HCT116 (cell line): ENCODE measurements at regions not wholly inside any gene's neighbourhood (a gene's known extent, or its start where the extent isn't known, plus 50 kb on each side); places are given as distances from the start of the nearest gene placed in this dataset.

Source experiments
- ATAC-seq: fragments of 200-7000 bp; cut with Tn5 transposase; 2 replicates; pipeline ENCODE4 v1.9.1; 2020; ENCODE audit warnings: mild to moderate bottlenecking, moderate library complexity
- BruUV-seq: library from RNA; stranded (reverse); fragments of 400-500 nt; replicated peaks from 2 replicates; lab custom pipeline; 2021; lab: Mats Ljungman, UMichigan
- CTCF ChIA-PET: fragments of 300-600 bp; sonication (Branson Sonifier 250); formaldehyde crosslinking; loops from one replicate; lab custom pipeline; 2021; ENCODE audit warnings: antibody characterized with exemption; lab: Charles Lee
- POLR2A ChIA-PET: fragments of 300-600, 350-600 bp; sonication (Branson Sonifier 250); formaldehyde crosslinking; loops from one replicate; lab custom pipeline; 2021; ENCODE audit warnings: antibody characterized with exemption; lab: Charles Lee
- RAD21 ChIA-PET, 2 experiments: fragments of 300-600 bp; sonication (Branson Sonifier 250); formaldehyde crosslinking; loops; one replicate each; lab custom pipeline; 2023; ENCODE audit warnings: low total read pairs in 2 of 2; ENCODE audit not compliant: uncharacterized antibody in 2 of 2, unreplicated experiment in 2 of 2, low non-redundant PET in 1 of 2; lab: Charles Lee
- DNase-seq: peaks from one replicate; pipeline ENCODE4 v3.0.0-alpha.2; 2010; ENCODE audit warnings: low read depth, low spot score
- H2AFZ ChIP-seq: fragments of 200-600 bp; shearing (Covaris generic), sonication (generic); 2 replicates; pipeline ENCODE4 v1.6.1; 2017; ENCODE audit warnings: low read depth, mixed run types, mixed read lengths, antibody characterized with exemption, low read length; ENCODE audit not compliant: poor library complexity, severe bottlenecking
- H3K27ac ChIP-seq: 2 replicates; pipeline ENCODE4 v1.5.1; 2012; ENCODE audit warnings: low read depth, low read length
- H3K27me3 ChIP-seq: fragments of 200-600 bp; sonication (generic); 2 replicates; pipeline ENCODE4 v1.6.1; 2016; ENCODE audit warnings: mixed run types, low read length, mixed read lengths; ENCODE audit not compliant: insufficient read depth
- H3K36me3 ChIP-seq, 2 experiments: fragments of 200-500 bp in 1 of 2; fragments of 200-600 bp in 1 of 2; sonication (Bioruptor generic) in 1 of 2; sonication (generic) in 1 of 2; 2 replicates each; pipeline versions ENCODE4 v1.5.1 to v1.6.1; 2014 to 2016; ENCODE audit warnings: low read length in 2 of 2, inconsistent platforms in 1 of 2, mixed read lengths in 1 of 2, mixed run types in 1 of 2; ENCODE audit not compliant: insufficient read depth in 2 of 2, control insufficient read depth in 1 of 2
- H3K4me1 ChIP-seq, 2 experiments: fragments of 200-600 bp in 1 of 2; sonication (generic) in 1 of 2; 2 replicates each; pipeline versions ENCODE4 v1.5.1 to v1.6.1; 2012 to 2017; ENCODE audit warnings: low read length in 2 of 2, inconsistent platforms in 1 of 2, mild to moderate bottlenecking in 1 of 2, mixed read lengths in 1 of 2, mixed run types in 1 of 2, moderate library complexity in 1 of 2; ENCODE audit not compliant: insufficient read depth in 2 of 2, control insufficient read depth in 1 of 2
- H3K4me2 ChIP-seq: fragments of 200-600 bp; sonication (generic); 2 replicates; pipeline ENCODE4 v1.6.1; 2017; ENCODE audit warnings: mixed run types, low read length, mixed read lengths
- H3K4me3 ChIP-seq, 2 experiments: fragments of 200-600 bp in 1 of 2; sonication (generic) in 1 of 2; replicated peaks in 1 of 2; 2 replicates each; pipeline ENCODE4 v1.5.1; 2011 to 2016; ENCODE audit warnings: low read length in 2 of 2, control low read depth in 1 of 2, low read depth in 1 of 2, mild to moderate bottlenecking in 1 of 2, mixed read lengths in 1 of 2, mixed run types in 1 of 2
- H3K79me2 ChIP-seq: fragments of 200-600 bp; sonication (generic); 2 replicates; pipeline ENCODE4 v1.6.1; 2017; ENCODE audit warnings: mild to moderate bottlenecking, mixed run types, low read length, moderate library complexity, mixed read lengths; ENCODE audit not compliant: insufficient read depth
- H3K9ac ChIP-seq: fragments of 200-600 bp; sonication (generic); 2 replicates; pipeline ENCODE4 v1.6.1; 2016; ENCODE audit warnings: low read length, mixed read lengths
- H3K9me2 ChIP-seq: fragments of 200-600 bp; sonication (generic), shearing (Covaris generic); 2 replicates; pipeline ENCODE4 v1.6.1; 2017; ENCODE audit warnings: mixed run types, mild to moderate bottlenecking, moderate library complexity; ENCODE audit not compliant: insufficient read depth
- H3K9me3 ChIP-seq, 2 experiments: fragments of 200-500 bp in 1 of 2; fragments of 200-600 bp in 1 of 2; sonication (Bioruptor generic) in 1 of 2; sonication (generic) in 1 of 2; 2 replicates each; pipeline ENCODE4 v1.6.1; 2014 to 2017; ENCODE audit warnings: low read length in 2 of 2, mixed read lengths in 2 of 2, inconsistent platforms in 1 of 2, low read depth in 1 of 2, mild to moderate bottlenecking in 1 of 2, mixed run types in 1 of 2, moderate library complexity in 1 of 2; ENCODE audit not compliant: control insufficient read depth in 1 of 2, insufficient read depth in 1 of 2
- H4K20me1 ChIP-seq: fragments of 200-600 bp; sonication (generic), shearing (Covaris generic); 2 replicates; pipeline ENCODE4 v1.6.1; 2017; ENCODE audit warnings: mixed run types, mild to moderate bottlenecking, moderate library complexity; ENCODE audit not compliant: insufficient read depth
- CBX3 ChIP-seq: IDR thresholded peaks from 2 replicates; pipeline ENCODE4 v1.6.1; 2012; ENCODE audit warnings: low read depth
- CEBPB ChIP-seq: IDR thresholded peaks from 2 replicates; pipeline ENCODE4 v1.6.1; 2012; ENCODE audit warnings: low read depth
- ELF1 ChIP-seq: IDR thresholded peaks from 2 replicates; pipeline ENCODE4 v1.6.1; 2012; ENCODE audit warnings: low read depth, borderline replicate concordance
- EZH2 ChIP-seq: fragments of 200-600 bp; sonication (generic); IDR thresholded peaks from 2 replicates; pipeline ENCODE4 v1.6.1; 2017; ENCODE audit warnings: antibody characterized with exemption, mixed run types
- JUND ChIP-seq: IDR thresholded peaks from 2 replicates; pipeline ENCODE4 v1.6.1; 2012
- POLR2A ChIP-seq: IDR thresholded peaks from 2 replicates; pipeline ENCODE4 v1.7.0; 2011; ENCODE audit warnings: borderline replicate concordance; ENCODE audit not compliant: insufficient read depth, insufficient read length; ENCODE audit errors: extremely low read depth
- POLR2AphosphoS5 ChIP-seq: IDR thresholded peaks from 2 replicates; pipeline ENCODE4 v1.6.1; 2011; ENCODE audit warnings: mild to moderate bottlenecking, low read depth, low read length, moderate library complexity
- RAD21 ChIP-seq: IDR thresholded peaks from 2 replicates; pipeline ENCODE4 v1.6.1; 2012; ENCODE audit warnings: low read depth, mild to moderate bottlenecking
- SIN3A ChIP-seq: IDR thresholded peaks from 2 replicates; pipeline ENCODE4 v1.6.1; 2012; ENCODE audit warnings: low read depth
- SP1 ChIP-seq: IDR thresholded peaks from 2 replicates; pipeline ENCODE4 v1.6.1; 2012; ENCODE audit warnings: low read depth
- TCF7L2 ChIP-seq: IDR thresholded peaks from 2 replicates; pipeline ENCODE4 v1.7.0; 2011; ENCODE audit warnings: borderline replicate concordance, inconsistent platforms; ENCODE audit not compliant: insufficient read depth, insufficient read length; ENCODE audit errors: extremely low read depth
- YY1 ChIP-seq: IDR thresholded peaks from 2 replicates; pipeline ENCODE4 v1.6.1; 2011; ENCODE audit warnings: low read length, low read depth, moderate library complexity, mild to moderate bottlenecking; ENCODE audit not compliant: insufficient replicate concordance; ENCODE audit errors: extremely low read depth
- ZFX ChIP-seq: fragments of 450-650 bp; IDR thresholded peaks from 2 replicates; pipeline ENCODE4 v1.6.1; 2017
- ZNF274 ChIP-seq: fragments of 200-500 bp; sonication (Bioruptor generic); IDR thresholded peaks from 2 replicates; pipeline ENCODE4 v1.6.1; 2014; ENCODE audit warnings: mild to moderate bottlenecking, low read depth, low read length, inconsistent platforms
- intact Hi-C: fragments of 100-400 bp; cut with micrococcal nuclease; formaldehyde crosslinking; loops from 2 replicates; pipeline ENCODE4 v1.10.0; 2022
- TF ChIP-seq, protein P1 (sequence below), 3 experiments: fragments of 200-600 bp in 1 of 3; sonication (generic) in 1 of 3; IDR thresholded peaks in 2 of 3; conservative IDR thresholded peaks in 1 of 3; 2 replicates each; pipeline ENCODE4 v1.5.1; 2012 to 2017; ENCODE audit warnings: low read depth in 2 of 3, low read length in 2 of 3, antibody characterized with exemption in 1 of 3, borderline replicate concordance in 1 of 3, control low read depth in 1 of 3, mild to moderate bottlenecking in 1 of 3, mixed read lengths in 1 of 3, mixed run types in 1 of 3, moderate library complexity in 1 of 3; ENCODE audit not compliant: insufficient read depth in 1 of 3
- TF ChIP-seq, protein P2 (sequence below): IDR thresholded peaks from 2 replicates; pipeline ENCODE4 v1.6.1; 2011; ENCODE audit warnings: mild to moderate bottlenecking, low read length, moderate library complexity; ENCODE audit not compliant: insufficient replicate concordance; ENCODE audit errors: extremely low read depth
- TF ChIP-seq, protein P3 (sequence below): IDR thresholded peaks from 2 replicates; pipeline ENCODE4 v1.6.1; 2012

DNA sequence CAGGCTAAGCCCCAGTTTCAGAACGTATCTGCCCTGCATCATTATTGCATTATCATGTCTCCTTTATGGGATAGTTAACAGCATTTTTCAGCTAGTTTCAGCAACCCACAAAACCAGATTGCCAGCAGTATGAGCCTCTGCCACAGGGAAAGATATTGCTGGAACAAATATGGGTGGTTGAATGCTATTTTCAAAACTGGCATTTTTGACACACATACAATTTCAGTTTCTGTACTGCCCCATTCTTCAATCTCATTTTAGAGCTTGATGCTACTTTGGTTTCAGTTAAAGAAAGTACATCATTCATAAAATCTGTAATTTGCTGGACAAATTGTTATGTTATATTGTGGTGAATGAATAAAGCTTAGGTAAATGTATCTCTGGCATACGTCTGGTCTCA lies 1037.5 kb downstream of the NAALADL2 start:
- H3K4me3 ChIP-seq, result no peak overlapping the region
- H3K36me3 ChIP-seq, result no peaks in the 10 kb centered on the region
- TF ChIP-seq YY1 (no peak), ZFX (no peak)
- TF ChIP-seq, all 23 proteins: peak for 0
- Histone ChIP-seq H2AFZ (no peak overlapping the region), H3K9me2 (peaks cover 3% of the 10 kb centered on the region; the same call in 1 of the 2 replicates), H3K4me1 (no peaks in the 10 kb centered on the region), H4K20me1 (no peaks in the 10 kb centered on the region), H3K79me2 (no peaks in the 10 kb centered on the region), H3K27ac (no peak overlapping the region), H3K9ac (no peak overlapping the region), H3K27me3 (no peaks in the 10 kb centered on the region), H3K4me2 (no peak overlapping the region), H3K9me3 (no peaks in the 10 kb centered on the region)
- ChIA-PET CTCF (no interaction called here), POLR2A (no interaction called here), RAD21 (no interaction called here)
- intact Hi-C loops, result no loop called here
- ATAC-seq (no peak), DNase-seq (no peak)
- BruUV-seq, result no TSS peak

DNA sequence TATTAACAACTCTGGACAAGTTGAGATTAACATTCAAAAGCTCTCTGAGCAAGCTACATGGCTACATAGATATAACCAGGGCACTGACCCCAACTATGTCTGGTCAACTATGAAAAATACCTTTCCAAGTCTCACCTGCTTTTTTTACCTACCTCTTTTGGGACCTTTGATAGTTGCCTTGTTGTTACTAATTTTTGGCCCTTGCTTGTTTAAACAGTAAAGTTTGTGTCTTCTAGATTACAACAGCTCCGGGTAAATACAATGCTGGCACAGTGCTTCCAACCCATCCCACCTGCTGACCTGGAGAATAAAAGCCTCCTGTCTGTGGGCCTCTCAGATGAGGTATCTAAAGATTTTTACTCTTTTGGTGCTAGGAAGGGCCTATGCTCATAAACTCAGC lies 1036.6 kb downstream of the NAALADL2 start:
- no TSS peak for BruUV-seq
- H3K9me3 ChIP-seq, result no peaks in the 10 kb centered on the region

More for the DNA sequence above, 1036.6 kb downstream of the NAALADL2 start:
- no peak for TF ChIP-seq ELF1
- no peak for TF ChIP-seq POLR2A
- no peak for TF ChIP-seq YY1
- TF ChIP-seq ZNF274, result no peak
- no peak for TF ChIP-seq ZFX
- no peak for TF ChIP-seq JUND
- no peak for TF ChIP-seq TCF7L2
- TF ChIP-seq, protein P1, sequence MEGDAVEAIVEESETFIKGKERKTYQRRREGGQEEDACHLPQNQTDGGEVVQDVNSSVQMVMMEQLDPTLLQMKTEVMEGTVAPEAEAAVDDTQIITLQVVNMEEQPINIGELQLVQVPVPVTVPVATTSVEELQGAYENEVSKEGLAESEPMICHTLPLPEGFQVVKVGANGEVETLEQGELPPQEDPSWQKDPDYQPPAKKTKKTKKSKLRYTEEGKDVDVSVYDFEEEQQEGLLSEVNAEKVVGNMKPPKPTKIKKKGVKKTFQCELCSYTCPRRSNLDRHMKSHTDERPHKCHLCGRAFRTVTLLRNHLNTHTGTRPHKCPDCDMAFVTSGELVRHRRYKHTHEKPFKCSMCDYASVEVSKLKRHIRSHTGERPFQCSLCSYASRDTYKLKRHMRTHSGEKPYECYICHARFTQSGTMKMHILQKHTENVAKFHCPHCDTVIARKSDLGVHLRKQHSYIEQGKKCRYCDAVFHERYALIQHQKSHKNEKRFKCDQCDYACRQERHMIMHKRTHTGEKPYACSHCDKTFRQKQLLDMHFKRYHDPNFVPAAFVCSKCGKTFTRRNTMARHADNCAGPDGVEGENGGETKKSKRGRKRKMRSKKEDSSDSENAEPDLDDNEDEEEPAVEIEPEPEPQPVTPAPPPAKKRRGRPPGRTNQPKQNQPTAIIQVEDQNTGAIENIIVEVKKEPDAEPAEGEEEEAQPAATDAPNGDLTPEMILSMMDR (IDR thresholded peaks at IDR 0.05 in 2 of 3, conservative IDR thresholded peaks at IDR 0.05 in 1 of 3; ENCODE audit: borderline replicate concordance in 1 of 3, insufficient read depth in 1 of 3, low read depth in 2 of 3, low read length in 2 of 3), result no peak
- no peak for TF ChIP-seq SIN3A
- TF ChIP-seq, protein P2, sequence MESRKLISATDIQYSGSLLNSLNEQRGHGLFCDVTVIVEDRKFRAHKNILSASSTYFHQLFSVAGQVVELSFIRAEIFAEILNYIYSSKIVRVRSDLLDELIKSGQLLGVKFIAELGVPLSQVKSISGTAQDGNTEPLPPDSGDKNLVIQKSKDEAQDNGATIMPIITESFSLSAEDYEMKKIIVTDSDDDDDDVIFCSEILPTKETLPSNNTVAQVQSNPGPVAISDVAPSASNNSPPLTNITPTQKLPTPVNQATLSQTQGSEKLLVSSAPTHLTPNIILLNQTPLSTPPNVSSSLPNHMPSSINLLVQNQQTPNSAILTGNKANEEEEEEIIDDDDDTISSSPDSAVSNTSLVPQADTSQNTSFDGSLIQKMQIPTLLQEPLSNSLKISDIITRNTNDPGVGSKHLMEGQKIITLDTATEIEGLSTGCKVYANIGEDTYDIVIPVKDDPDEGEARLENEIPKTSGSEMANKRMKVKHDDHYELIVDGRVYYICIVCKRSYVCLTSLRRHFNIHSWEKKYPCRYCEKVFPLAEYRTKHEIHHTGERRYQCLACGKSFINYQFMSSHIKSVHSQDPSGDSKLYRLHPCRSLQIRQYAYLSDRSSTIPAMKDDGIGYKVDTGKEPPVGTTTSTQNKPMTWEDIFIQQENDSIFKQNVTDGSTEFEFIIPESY, result no peak
- TF ChIP-seq RAD21, result no peak
- TF ChIP-seq, protein P3, sequence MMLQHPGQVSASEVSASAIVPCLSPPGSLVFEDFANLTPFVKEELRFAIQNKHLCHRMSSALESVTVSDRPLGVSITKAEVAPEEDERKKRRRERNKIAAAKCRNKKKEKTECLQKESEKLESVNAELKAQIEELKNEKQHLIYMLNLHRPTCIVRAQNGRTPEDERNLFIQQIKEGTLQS, result no peak
- TF ChIP-seq CEBPB, result no peak
- TF ChIP-seq POLR2AphosphoS5, result no peak
- no peak for TF ChIP-seq CBX3
- TF ChIP-seq EZH2, result no peak
- TF ChIP-seq SP1, result no peak
- Histone ChIP-seq H3K79me2 (no peaks in the 10 kb centered on the region), H3K36me3 (no peaks in the 10 kb centered on the region), H3K4me1 (no peaks in the 10 kb centered on the region), H3K27ac (no peak overlapping the region), H3K9me2 (peaks cover 3% of the 10 kb centered on the region; the same call in 1 of the 2 replicates), H4K20me1 (no peaks in the 10 kb centered on the region), H3K27me3 (no peaks in the 10 kb centered on the region), H3K4me2 (no peak overlapping the region), H2AFZ (no peak overlapping the region), H3K9ac (no peak overlapping the region), H3K4me3 (no peak overlapping the region)
- no peak for DNase-seq
- intact Hi-C loops, result no loop called here
- ATAC-seq, result no peak
- ChIA-PET CTCF (no interaction called here), RAD21 (no interaction called here), POLR2A (no interaction called here)
